ENCODE measurements at regions not wholly inside any gene's neighbourhood (a gene's known extent, or its start where the extent isn't known, plus 50 kb on each side); places are given as distances from the start of the nearest gene placed in this dataset.

GRCh38 chr16:73347500-73348375 lies 299.8 kb upstream of the ZFHX3 start:
- FAIRE-seq (no peak), DNase-seq (ENCODE audit: insufficient read length, low spot score) (no peak)
- no peak for TF ChIP-seq CTCF (IDR thresholded peaks at IDR 0.05; ENCODE audit: insufficient read depth, missing control alignments)

- FAIRE-seq (no peak), DNase-seq (ENCODE audit: insufficient read length, low spot score) (no peak)
- TF ChIP-seq CTCF (IDR thresholded peaks at IDR 0.05; ENCODE audit: insufficient read depth, missing control alignments): no peak
These were observed 291.9 kb upstream of the ZFHX3 start for GRCh38 chr16:73339821-73340220.

GRCh38 chr16:73337373-73338296 lies 289.7 kb upstream of the ZFHX3 start:
- no peak for FAIRE-seq
- TF ChIP-seq CTCF (IDR thresholded peaks at IDR 0.05; ENCODE audit: insufficient read depth, missing control alignments): no peak
- DNase-seq (ENCODE audit: insufficient read length, low spot score): no peak

GRCh38 chr16:73329358-73330286 lies 281.7 kb upstream of the ZFHX3 start:
- TF ChIP-seq CTCF (IDR thresholded peaks at IDR 0.05; ENCODE audit: insufficient read depth, missing control alignments): no peak
- no peak for DNase-seq (ENCODE audit: insufficient read length, low spot score)
- FAIRE-seq: no peak

- no peak for FAIRE-seq
These were observed 279.0 kb upstream of the ZFHX3 start for GRCh38 chr16:73326770-73327470.

More at GRCh38 chr16:73326770-73327470, 279.0 kb upstream of the ZFHX3 start:
- no peak for DNase-seq (ENCODE audit: insufficient read length, low spot score)
- TF ChIP-seq CTCF (IDR thresholded peaks at IDR 0.05; ENCODE audit: insufficient read depth, missing control alignments): no peak
